PC-3 (cell line): ENCODE measurements at regions not wholly inside any gene's neighbourhood (a gene's known extent, or its start where the extent isn't known, plus 50 kb on each side); places are given as distances from the start of the nearest gene placed in this dataset.

Experiments
- ATAC-seq: fragments of 200-7000 bp; cut with Tn5 transposase; 2 replicates; pipeline ENCODE4 v1.9.1; 2020; ENCODE audit warnings: mild to moderate bottlenecking, moderate library complexity
- BruUV-seq: library from RNA; stranded (reverse); fragments of 400-500 nt; replicated peaks from 2 replicates; lab custom pipeline; 2021; lab: Mats Ljungman, UMichigan
- CTCF ChIA-PET: fragments of 300-600 bp; sonication (Branson Sonifier 250); formaldehyde crosslinking; loops from one replicate; lab custom pipeline; 2022; ENCODE audit warnings: antibody characterized with exemption; lab: Charles Lee
- POLR2A ChIA-PET: fragments of 300-600 bp; sonication (Branson Sonifier 250); formaldehyde crosslinking; loops from one replicate; lab custom pipeline; 2022; ENCODE audit warnings: antibody characterized with exemption; ENCODE audit not compliant: unreplicated experiment; lab: Charles Lee
- DNase-seq: peaks from one replicate; pipeline ENCODE4 v3.0.0-alpha.2; 2015
- H2AFZ ChIP-seq: fragments of 300-600 bp; sonication (generic); 2 replicates; pipeline ENCODE4 v1.6.0; 2016; ENCODE audit warnings: antibody characterized with exemption, low read length
- H3F3A ChIP-seq: fragments of 300-600 bp; sonication (generic); one replicate; pipeline ENCODE4 v1.6.0; 2017; ENCODE audit warnings: antibody characterized with exemption, low read length, control low read depth, mild to moderate bottlenecking; ENCODE audit not compliant: unreplicated experiment
- H3K27ac ChIP-seq: fragments of 300-600 bp; sonication (generic); 2 replicates; pipeline ENCODE4 v1.5.1; 2016; ENCODE audit warnings: mild to moderate bottlenecking, low read length
- H3K27me3 ChIP-seq: fragments of 300-600 bp; sonication (generic); 2 replicates; pipeline ENCODE4 v1.6.1; 2016; ENCODE audit warnings: low read length, mixed read lengths
- H3K36me3 ChIP-seq: fragments of 300-600 bp; sonication (generic); 2 replicates; pipeline ENCODE4 v1.6.1; 2016; ENCODE audit warnings: low read depth, mixed run types, low read length, mixed read lengths
- H3K4me1 ChIP-seq: fragments of 300-600 bp; sonication (generic); 2 replicates; pipeline ENCODE4 v1.5.1; 2016; ENCODE audit warnings: low read length; ENCODE audit not compliant: insufficient read depth
- H3K4me2 ChIP-seq: fragments of 300-600 bp; sonication (generic); 2 replicates; pipeline ENCODE4 v1.6.0; 2016; ENCODE audit warnings: low read length
- H3K4me3 ChIP-seq: fragments of 300-600 bp; sonication (generic); 2 replicates; pipeline ENCODE4 v1.5.1; 2016; ENCODE audit warnings: mild to moderate bottlenecking, low read length, mixed read lengths
- H3K79me2 ChIP-seq: fragments of 300-600 bp; sonication (generic); 2 replicates; pipeline ENCODE4 v1.6.1; 2017; ENCODE audit warnings: low read length, mixed read lengths
- H3K9ac ChIP-seq: fragments of 300-600 bp; sonication (generic); 2 replicates; pipeline ENCODE4 v1.6.0; 2016; ENCODE audit warnings: mild to moderate bottlenecking, low read length
- H3K9me2 ChIP-seq: fragments of 300-600 bp; sonication (generic); replicated peaks from 2 replicates; pipeline ENCODE4 v1.6.1; 2016; ENCODE audit warnings: mixed run types, low read length, mixed read lengths
- H3K9me3 ChIP-seq: fragments of 300-600 bp; sonication (generic); 2 replicates; pipeline ENCODE4 v1.6.1; 2016; ENCODE audit warnings: low read length, mixed read lengths
- H4K20me1 ChIP-seq: fragments of 300-600 bp; sonication (generic); 2 replicates; pipeline ENCODE4 v1.6.1; 2016; ENCODE audit warnings: low read length, mixed read lengths
- EZH2 ChIP-seq: fragments of 300-600 bp; sonication (generic); IDR thresholded peaks from one replicate; pipeline ENCODE4 v1.6.1; 2017; ENCODE audit warnings: antibody characterized with exemption, mild to moderate bottlenecking, low read length; ENCODE audit not compliant: unreplicated experiment
- EZH2phosphoT487 ChIP-seq: fragments of 300-600 bp; sonication (generic); IDR thresholded peaks from 2 replicates; pipeline ENCODE4 v1.6.1; 2018; ENCODE audit warnings: mild to moderate bottlenecking, antibody characterized with exemption, low read length, borderline replicate concordance
- intact Hi-C: fragments of 100-400 bp; cut with micrococcal nuclease; formaldehyde crosslinking; loops from 2 replicates; pipeline ENCODE4 v1.9.0; 2023
- TF ChIP-seq, protein P1 (sequence below): fragments of 300-600 bp; sonication (generic); conservative IDR thresholded peaks from 2 replicates; pipeline ENCODE4 v1.5.1; 2017; ENCODE audit warnings: antibody characterized with exemption, low read depth, mild to moderate bottlenecking, low read length

DNA sequence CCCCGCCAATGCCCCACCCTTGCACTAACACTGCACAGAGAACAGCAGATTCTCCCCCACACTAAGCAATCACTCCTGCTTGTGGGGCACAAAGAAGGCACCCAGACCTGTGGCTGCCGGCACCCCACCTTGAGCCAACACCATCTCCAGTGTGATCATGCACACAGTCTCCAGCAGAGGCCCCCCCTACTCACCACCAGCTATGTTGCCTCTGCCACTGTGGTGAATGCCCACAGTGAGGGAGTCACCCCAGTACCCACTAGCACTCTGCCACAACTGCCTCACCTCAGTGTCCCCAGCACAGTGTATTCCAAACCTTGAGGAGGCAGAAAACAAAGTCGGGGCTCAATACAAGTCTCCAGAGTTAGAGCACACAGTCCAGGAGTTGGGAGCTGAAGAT, 261.7 kb upstream of the SSTR1 start:
- Histone ChIP-seq H3K9me2 (no peaks in the 10 kb centered on the region), H3K9ac (no peak overlapping the region), H3K4me1 (no peaks in the 10 kb centered on the region), H3K27ac (no peak overlapping the region), H3K9me3 (peaks cover 18% of the 10 kb centered on the region), H3K79me2 (no peaks in the 10 kb centered on the region), H3F3A (no peaks in the 10 kb centered on the region), H3K4me2 (no peak overlapping the region), H2AFZ (no peak overlapping the region), H3K36me3 (no peaks in the 10 kb centered on the region; the same call in 1 of the 2 replicates), H4K20me1 (no peaks in the 10 kb centered on the region), H3K27me3 (no peaks in the 10 kb centered on the region), H3K4me3 (no peak overlapping the region)
- ChIA-PET POLR2A (no interaction called here), CTCF (no interaction called here)
- ATAC-seq (no peak), DNase-seq (no peak)
- no TSS peak for BruUV-seq
- TF ChIP-seq EZH2phosphoT487 = no peak
- TF ChIP-seq, protein P1, sequence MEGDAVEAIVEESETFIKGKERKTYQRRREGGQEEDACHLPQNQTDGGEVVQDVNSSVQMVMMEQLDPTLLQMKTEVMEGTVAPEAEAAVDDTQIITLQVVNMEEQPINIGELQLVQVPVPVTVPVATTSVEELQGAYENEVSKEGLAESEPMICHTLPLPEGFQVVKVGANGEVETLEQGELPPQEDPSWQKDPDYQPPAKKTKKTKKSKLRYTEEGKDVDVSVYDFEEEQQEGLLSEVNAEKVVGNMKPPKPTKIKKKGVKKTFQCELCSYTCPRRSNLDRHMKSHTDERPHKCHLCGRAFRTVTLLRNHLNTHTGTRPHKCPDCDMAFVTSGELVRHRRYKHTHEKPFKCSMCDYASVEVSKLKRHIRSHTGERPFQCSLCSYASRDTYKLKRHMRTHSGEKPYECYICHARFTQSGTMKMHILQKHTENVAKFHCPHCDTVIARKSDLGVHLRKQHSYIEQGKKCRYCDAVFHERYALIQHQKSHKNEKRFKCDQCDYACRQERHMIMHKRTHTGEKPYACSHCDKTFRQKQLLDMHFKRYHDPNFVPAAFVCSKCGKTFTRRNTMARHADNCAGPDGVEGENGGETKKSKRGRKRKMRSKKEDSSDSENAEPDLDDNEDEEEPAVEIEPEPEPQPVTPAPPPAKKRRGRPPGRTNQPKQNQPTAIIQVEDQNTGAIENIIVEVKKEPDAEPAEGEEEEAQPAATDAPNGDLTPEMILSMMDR = no peak
- TF ChIP-seq EZH2 = no peak
- intact Hi-C loops = no loop called here

DNA sequence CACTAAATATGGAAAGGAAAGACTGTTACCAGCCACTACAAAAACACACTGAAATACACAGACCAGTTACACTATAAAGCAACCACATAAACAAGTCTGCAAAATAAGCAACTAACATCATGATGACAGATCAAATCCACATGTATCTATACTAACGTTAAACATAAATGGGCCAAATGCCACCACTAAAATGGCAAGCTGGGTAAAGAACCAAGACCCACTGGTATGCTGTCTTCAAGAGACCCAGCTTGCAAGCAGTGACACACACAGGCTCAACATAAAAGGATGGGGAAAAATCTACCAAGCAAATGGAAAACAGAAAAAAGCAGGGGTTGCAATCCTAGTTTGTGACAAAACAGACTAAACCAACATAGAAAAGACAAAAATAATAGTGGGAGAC, 260.9 kb upstream of the SSTR1 start:
- Histone ChIP-seq H3K4me3 (no peak overlapping the region), H4K20me1 (no peaks in the 10 kb centered on the region), H3K4me2 (no peak overlapping the region), H3K27ac (no peak overlapping the region), H3K9me2 (no peaks in the 10 kb centered on the region), H3K9ac (no peak overlapping the region), H2AFZ (no peak overlapping the region), H3K36me3 (no peaks in the 10 kb centered on the region; the same call in 1 of the 2 replicates), H3K4me1 (no peaks in the 10 kb centered on the region), H3K27me3 (no peaks in the 10 kb centered on the region), H3K9me3 (peaks cover 18% of the 10 kb centered on the region), H3K79me2 (no peaks in the 10 kb centered on the region), H3F3A (no peaks in the 10 kb centered on the region)
- DNase-seq = no peak
- POLR2A ChIA-PET = no interaction called here
- TF ChIP-seq, protein P1 = no peak
- TF ChIP-seq EZH2 (no peak), EZH2phosphoT487 (no peak)
- no peak for ATAC-seq
- intact Hi-C loops = no loop called here
- BruUV-seq = no TSS peak
- CTCF ChIA-PET = no interaction called here

DNA sequence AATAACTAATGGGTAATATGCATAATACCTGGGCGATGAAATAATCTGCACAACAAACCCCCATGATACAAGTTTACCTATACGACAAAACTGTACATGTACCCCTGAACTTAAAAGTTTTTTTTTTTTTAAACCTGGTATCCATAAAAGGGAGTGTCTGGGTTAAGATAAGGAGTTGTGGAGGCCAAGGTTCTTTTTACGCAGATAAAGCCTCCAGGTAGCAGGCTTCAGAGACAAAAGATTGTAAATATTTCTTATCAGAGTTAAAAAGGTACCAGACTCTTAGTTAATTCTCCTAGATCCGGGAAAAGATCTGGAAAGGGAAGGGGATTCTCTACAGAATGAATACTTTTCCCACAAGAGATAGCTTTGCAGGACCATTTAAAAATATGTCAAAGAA, 259.4 kb upstream of the SSTR1 start:
- no peaks in the 10 kb centered on the region for H3K79me2 ChIP-seq
- BruUV-seq = no TSS peak
- no peak overlapping the region for H3K27ac ChIP-seq
- peaks cover 18% of the 10 kb centered on the region for H3K9me3 ChIP-seq
- no peak overlapping the region for H2AFZ ChIP-seq
- no peaks in the 10 kb centered on the region; the same call in 1 of the 2 replicates for H3K36me3 ChIP-seq
- H3K4me2 ChIP-seq = no peak overlapping the region
- no peak overlapping the region for H3K9ac ChIP-seq
- CTCF ChIA-PET = no interaction called here
- ATAC-seq = no peak
- DNase-seq = no peak
- H4K20me1 ChIP-seq = no peaks in the 10 kb centered on the region
- no peaks in the 10 kb centered on the region for H3K4me1 ChIP-seq
- TF ChIP-seq EZH2phosphoT487 (no peak), EZH2 (no peak)
- TF ChIP-seq, protein P1 = no peak
- intact Hi-C loops = no loop called here
- no peaks in the 10 kb centered on the region for H3K9me2 ChIP-seq
- H3F3A ChIP-seq = no peaks in the 10 kb centered on the region
- no peak overlapping the region for H3K4me3 ChIP-seq
- POLR2A ChIA-PET = no interaction called here
- H3K27me3 ChIP-seq = no peaks in the 10 kb centered on the region
